Smooth muscle cell (in vitro differentiated cells): ENCODE measurements at regions not wholly inside any gene's neighbourhood (a gene's known extent, or its start where the extent isn't known, plus 50 kb on each side); places are given as distances from the start of the nearest gene placed in this dataset.

Experiments used
- DNase-seq: peaks from one replicate; lab custom pipeline; 2025; ENCODE audit not compliant: unreplicated experiment; lab: John Stamatoyannopoulos, UW
- H2AFZ ChIP-seq: fragments of 200-600 bp; sonication (generic); 2 replicates; pipeline ENCODE4 v1.6.0; 2016; ENCODE audit warnings: antibody characterized with exemption, low read depth, mild to moderate bottlenecking
- H3F3A ChIP-seq: fragments of 200-600 bp; sonication (generic); 2 replicates; pipeline ENCODE4 v1.6.0; 2017; ENCODE audit warnings: antibody characterized with exemption, low read depth
- H3K27ac ChIP-seq: fragments of 200-600 bp; sonication (generic); 2 replicates; pipeline ENCODE4 v1.5.1; 2016; ENCODE audit warnings: low read depth, mild to moderate bottlenecking
- H3K27me3 ChIP-seq: fragments of 200-600 bp; sonication (generic); 2 replicates; pipeline ENCODE4 v1.6.1; 2016; ENCODE audit warnings: low read depth, mild to moderate bottlenecking
- H3K36me3 ChIP-seq: fragments of 200-600 bp; sonication (generic); 2 replicates; pipeline ENCODE4 v1.5.1; 2016; ENCODE audit warnings: low read depth
- H3K4me1 ChIP-seq: fragments of 200-600 bp; sonication (generic); 2 replicates; pipeline ENCODE4 v1.5.1; 2016; ENCODE audit warnings: low read depth
- H3K4me2 ChIP-seq: fragments of 200-600 bp; sonication (generic); 2 replicates; pipeline ENCODE4 v1.6.0; 2016; ENCODE audit warnings: mild to moderate bottlenecking
- H3K4me3 ChIP-seq: fragments of 200-600 bp; sonication (generic); 2 replicates; pipeline ENCODE4 v1.5.1; 2016; ENCODE audit warnings: mild to moderate bottlenecking
- H3K79me2 ChIP-seq: fragments of 200-600 bp; sonication (generic); 2 replicates; pipeline ENCODE4 v1.6.0; 2016; ENCODE audit warnings: low read depth, mild to moderate bottlenecking
- H3K9ac ChIP-seq: fragments of 200-600 bp; sonication (generic); 2 replicates; pipeline ENCODE4 v1.6.0; 2016; ENCODE audit warnings: low read depth
- H3K9me3 ChIP-seq: fragments of 200-600 bp; sonication (generic); replicated peaks from 2 replicates; pipeline ENCODE4 v1.5.1; 2016; ENCODE audit warnings: low read depth
- H4K20me1 ChIP-seq: fragments of 200-600 bp; sonication (generic); 2 replicates; pipeline ENCODE4 v1.6.0; 2016; ENCODE audit warnings: low read depth
- WGBS: methylation state at CpG from one replicate; pipeline ENCODE4 v1.1.7; 2016; ENCODE audit warnings: low lambda C conversion rate; 5-methylcytosine and 5-hydroxymethylcytosine counted together
- TF ChIP-seq, protein P1 (sequence below): fragments of 200-600 bp; sonication (generic); IDR thresholded peaks from 2 replicates; pipeline ENCODE4 v1.5.1; 2017; ENCODE audit warnings: borderline replicate concordance, mild to moderate bottlenecking, antibody characterized with exemption; ENCODE audit not compliant: insufficient read depth, poor library complexity, severe bottlenecking

DNA sequence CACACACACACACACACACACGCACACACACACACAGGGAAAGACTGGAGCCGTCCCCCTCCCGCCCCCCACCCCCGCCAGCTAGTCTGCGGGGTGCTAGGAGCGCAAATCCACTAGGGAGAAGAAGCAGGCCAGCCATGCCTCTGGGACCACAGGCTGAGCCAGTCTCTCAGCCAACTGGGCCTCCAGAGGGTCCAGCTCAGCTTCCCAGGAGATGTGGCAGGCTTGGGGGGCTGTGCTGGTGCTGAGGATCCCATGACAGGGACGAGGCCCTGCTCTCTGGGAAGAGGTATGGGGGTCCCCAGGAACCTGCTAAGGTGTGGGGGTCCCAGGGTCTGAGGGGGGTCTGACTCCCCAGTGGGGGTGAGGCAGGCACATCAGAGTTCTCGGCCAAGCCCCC, 133.5 kb downstream of the NCOR2 start:
- no peak overlapping the region for H3K4me3 ChIP-seq
- TF ChIP-seq, protein P1, sequence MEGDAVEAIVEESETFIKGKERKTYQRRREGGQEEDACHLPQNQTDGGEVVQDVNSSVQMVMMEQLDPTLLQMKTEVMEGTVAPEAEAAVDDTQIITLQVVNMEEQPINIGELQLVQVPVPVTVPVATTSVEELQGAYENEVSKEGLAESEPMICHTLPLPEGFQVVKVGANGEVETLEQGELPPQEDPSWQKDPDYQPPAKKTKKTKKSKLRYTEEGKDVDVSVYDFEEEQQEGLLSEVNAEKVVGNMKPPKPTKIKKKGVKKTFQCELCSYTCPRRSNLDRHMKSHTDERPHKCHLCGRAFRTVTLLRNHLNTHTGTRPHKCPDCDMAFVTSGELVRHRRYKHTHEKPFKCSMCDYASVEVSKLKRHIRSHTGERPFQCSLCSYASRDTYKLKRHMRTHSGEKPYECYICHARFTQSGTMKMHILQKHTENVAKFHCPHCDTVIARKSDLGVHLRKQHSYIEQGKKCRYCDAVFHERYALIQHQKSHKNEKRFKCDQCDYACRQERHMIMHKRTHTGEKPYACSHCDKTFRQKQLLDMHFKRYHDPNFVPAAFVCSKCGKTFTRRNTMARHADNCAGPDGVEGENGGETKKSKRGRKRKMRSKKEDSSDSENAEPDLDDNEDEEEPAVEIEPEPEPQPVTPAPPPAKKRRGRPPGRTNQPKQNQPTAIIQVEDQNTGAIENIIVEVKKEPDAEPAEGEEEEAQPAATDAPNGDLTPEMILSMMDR: no peak
- peaks cover 30% of the 10 kb centered on the region for H4K20me1 ChIP-seq
- H3K36me3 ChIP-seq: no peaks in the 10 kb centered on the region
- H3K4me1 ChIP-seq: peaks cover 17% of the 10 kb centered on the region
- DNase-seq: no peak
- H3K4me2 ChIP-seq: no peak overlapping the region
- no peak overlapping the region for H2AFZ ChIP-seq
- peaks cover 16% of the 10 kb centered on the region for H3F3A ChIP-seq
- no peak overlapping the region for H3K27ac ChIP-seq
- H3K79me2 ChIP-seq: no peaks in the 10 kb centered on the region
- H3K27me3 ChIP-seq: no peaks in the 10 kb centered on the region
- H3K9ac ChIP-seq: no peak overlapping the region
- 86% methylated on average over 7 of the region's 8 CpGs for whole genome bisulfite sequencing
- H3K9me3 ChIP-seq: no peaks in the 10 kb centered on the region

GRCh38 chr12:124433147-124433874, 134.1 kb downstream of the NCOR2 start:
- Histone ChIP-seq H4K20me1 (peaks cover 35% of the 10 kb centered on the region), H3K9me3 (no peaks in the 10 kb centered on the region), H3K27me3 (no peaks in the 10 kb centered on the region), H3K4me2 (no peak overlapping the region), H3K9ac (no peak overlapping the region), H3K36me3 (no peaks in the 10 kb centered on the region), H3K79me2 (no peaks in the 10 kb centered on the region), H3F3A (peaks cover 20% of the 10 kb centered on the region), H3K4me3 (no peak overlapping the region), H3K27ac (peak overlapping the region; percentile 44), H2AFZ (no peak overlapping the region), H3K4me1 (peaks cover 22% of the 10 kb centered on the region)
- no peak for DNase-seq
- TF ChIP-seq, protein P1: no peak
- WGBS: 91% methylated on average over 22 of the region's 22 CpGs

DNA sequence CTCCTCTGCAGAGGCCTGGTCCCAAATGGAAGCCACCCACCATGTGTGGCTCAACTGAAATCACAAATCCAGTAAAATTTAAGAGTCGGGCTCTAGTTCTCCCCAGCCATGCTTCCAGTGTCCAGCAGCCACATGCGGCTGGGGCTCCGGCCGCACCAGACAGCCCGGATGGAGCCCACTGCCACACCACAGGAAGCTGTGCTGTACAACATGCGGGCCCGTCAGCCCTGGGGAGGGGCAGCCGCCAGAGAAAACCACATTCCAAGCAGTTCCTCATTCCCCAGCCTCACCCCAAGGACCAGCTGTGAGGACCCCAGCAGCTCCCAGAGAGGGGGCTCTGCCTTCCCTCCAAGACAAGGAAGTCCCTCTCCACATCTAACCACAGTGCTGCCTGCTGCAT, 135.0 kb downstream of the NCOR2 start:
- H3K36me3 ChIP-seq: no peaks in the 10 kb centered on the region
- whole genome bisulfite sequencing: 34% methylated on average over 8 of the region's 8 CpGs
- peaks cover 24% of the 10 kb centered on the region for H3F3A ChIP-seq
- DNase-seq: no peak
- no peaks in the 10 kb centered on the region for H3K9me3 ChIP-seq
- peaks cover 25% of the 10 kb centered on the region for H3K4me1 ChIP-seq
- H3K27me3 ChIP-seq: no peaks in the 10 kb centered on the region
- H3K27ac ChIP-seq: peak overlapping the region; percentile 57
- TF ChIP-seq, protein P1: no peak
- H3K79me2 ChIP-seq: no peaks in the 10 kb centered on the region
- peaks cover 39% of the 10 kb centered on the region for H4K20me1 ChIP-seq
- H3K9ac ChIP-seq: no peak overlapping the region
- H3K4me2 ChIP-seq: peak overlapping the region; percentile 37
- no peak overlapping the region for H2AFZ ChIP-seq
- no peak overlapping the region for H3K4me3 ChIP-seq

DNA sequence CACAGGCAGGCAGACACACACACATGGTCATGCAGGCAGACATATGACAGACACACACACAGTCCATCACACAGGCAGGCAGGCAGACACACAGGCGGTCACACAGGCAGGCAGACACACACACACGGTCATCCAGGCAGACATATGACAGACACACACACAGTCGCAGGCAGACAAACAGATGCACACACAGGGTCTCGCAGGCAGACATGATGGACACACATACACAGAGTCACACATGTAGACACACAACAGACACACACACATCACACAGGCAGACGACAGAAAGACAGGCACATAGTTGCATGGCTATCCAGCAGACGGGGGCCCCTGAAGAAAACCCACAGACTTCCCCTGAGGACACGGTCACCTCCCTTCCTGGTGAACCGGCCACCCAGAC, 135.4 kb downstream of the NCOR2 start:
- Histone ChIP-seq H3K4me3 (no peak overlapping the region), H3K36me3 (no peaks in the 10 kb centered on the region), H3K27me3 (no peaks in the 10 kb centered on the region), H4K20me1 (peaks cover 39% of the 10 kb centered on the region), H3K4me2 (peak overlapping the region; percentile 37), H2AFZ (no peak overlapping the region), H3K9ac (no peak overlapping the region), H3K27ac (peak overlapping the region; percentile 57), H3K4me1 (peaks cover 25% of the 10 kb centered on the region), H3K9me3 (no peaks in the 10 kb centered on the region), H3F3A (peaks cover 25% of the 10 kb centered on the region), H3K79me2 (no peaks in the 10 kb centered on the region)
- DNase-seq: no peak
- WGBS: 51% methylated on average over 8 of the region's 8 CpGs
- TF ChIP-seq, protein P1: no peak
